ENCODE measurements at regions not wholly inside any gene's neighbourhood (a gene's known extent, or its start where the extent isn't known, plus 50 kb on each side); places are given as distances from the start of the nearest gene placed in this dataset.

DNA sequence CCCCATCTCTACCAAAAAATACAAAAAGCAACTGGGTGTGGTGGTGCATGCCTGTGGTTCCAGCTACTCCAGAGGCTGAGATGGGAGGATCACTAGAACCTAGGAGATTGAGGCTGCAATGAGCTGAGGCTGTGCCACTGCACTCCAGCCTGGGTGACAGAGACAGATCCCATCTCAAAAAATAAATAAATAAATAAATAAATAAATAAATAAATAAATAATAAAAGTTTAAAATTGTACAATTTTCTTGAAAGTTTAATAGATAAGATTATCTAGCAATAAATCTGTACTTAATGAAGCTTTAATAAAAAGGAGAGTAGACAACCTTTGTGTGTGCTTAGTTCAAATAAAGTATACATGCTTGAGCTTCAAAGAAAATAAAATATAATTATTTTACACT is 310.0 kb upstream of the LRIG3 start:
- no peak for DNase-seq (ENCODE audit: low read depth)

DNA sequence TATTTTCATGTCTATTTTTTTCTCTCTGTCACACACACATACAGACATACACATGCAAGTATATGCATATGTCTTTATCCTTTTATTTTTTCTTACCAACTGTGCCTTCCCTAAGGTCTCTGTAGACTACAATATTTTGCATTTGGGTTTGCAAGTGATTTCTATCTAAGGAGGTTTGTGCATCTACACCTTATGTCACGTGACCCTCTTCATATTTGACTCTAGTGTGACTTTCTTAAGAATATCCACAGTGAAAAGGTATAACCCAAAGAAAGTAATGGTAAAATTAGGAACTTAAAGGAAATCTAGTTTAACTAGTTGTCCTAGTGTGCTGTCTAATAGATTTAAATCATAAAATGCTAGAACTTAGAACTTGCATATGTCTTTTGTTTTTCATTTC is 298.8 kb upstream of the LRIG3 start:
- DNase-seq (ENCODE audit: low read depth) = no peak

DNA sequence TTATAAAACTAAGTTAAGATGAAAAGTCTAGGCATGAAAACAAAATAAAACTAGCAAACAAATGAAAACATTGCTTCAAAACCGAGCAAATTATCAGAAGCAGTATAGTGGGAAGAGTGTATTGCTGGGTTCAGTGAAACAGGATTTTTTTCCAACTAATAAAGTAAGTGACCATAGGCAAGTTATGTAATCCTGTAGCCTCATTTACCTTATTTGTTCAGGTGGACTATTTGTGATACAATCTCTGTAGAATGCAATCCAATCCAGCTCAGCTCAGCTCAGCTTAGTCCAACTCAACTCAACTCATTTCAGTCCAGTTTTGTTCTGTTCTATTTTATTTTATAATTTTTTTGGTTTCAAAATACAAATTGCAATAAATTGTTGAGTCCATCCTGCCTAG is 276.7 kb upstream of the LRIG3 start:
- DNase-seq (ENCODE audit: low read depth) = no peak

DNA sequence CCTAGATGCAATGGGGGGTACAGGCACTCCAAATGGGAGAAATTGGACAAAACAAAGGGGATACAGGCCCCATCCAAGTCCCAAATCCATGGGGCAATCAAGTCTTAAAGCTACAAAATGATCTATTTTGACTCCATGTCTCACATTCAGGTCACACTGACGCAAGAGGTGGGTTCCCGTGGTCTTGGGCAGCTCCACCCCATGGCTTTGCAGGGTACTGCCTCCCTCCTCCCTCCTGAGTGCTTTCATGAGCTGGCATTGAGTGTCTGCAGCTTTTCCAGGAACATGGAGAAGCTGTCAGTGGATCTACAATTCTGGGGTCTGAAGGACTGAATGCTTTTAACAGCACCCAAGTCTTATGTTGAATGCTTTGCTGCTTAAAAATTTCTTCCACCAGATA is 274.5 kb upstream of the LRIG3 start:
- DNase-seq (ENCODE audit: low read depth) = no peak

DNA sequence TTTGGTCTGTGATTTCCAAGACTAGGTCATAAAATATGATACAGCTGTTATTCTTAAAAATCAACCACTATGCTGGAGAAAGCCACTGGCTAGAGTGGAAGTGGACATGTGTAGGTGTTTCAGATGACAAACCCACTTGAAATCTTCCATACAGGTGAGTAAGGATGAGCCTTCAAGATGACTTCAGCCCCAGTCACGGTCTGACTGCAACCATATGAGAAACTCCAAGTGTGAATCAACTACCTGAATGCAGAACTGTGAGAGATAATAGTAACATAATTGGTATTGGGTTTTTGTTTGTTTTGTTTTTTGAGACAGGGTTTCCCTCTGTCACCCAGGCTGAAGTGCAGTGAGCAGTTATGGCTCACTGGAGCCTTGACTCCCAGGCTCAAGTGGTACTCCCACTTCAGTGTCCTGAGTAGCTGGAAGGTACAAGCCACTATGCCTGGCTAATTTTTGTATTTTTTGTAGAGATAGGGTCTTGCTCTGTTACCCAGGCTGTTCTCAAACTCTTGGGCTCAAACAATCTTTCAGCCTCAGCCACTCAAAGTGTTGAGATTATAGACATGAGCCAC is 273.3 kb upstream of the LRIG3 start:
- DNase-seq (ENCODE audit: low read depth) = no peak

DNA sequence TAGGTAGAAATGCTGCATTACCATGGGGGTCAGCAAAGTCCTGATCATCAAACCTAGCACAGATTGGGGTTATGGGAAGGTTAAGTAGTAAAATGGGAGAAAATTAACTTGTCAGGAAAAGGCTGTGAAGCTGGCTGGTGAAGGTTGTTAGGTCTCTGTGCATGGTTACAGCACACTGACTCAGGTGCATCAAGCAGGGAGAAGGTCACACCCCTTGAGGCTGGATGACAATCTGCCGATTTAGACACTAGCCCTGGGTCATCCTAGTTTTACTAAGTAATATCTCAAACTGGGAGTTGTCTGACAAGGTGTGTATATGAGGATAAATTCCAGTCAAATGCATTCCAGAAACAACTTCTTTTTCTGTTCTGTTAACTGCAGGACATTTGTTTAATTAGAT is 271.1 kb upstream of the LRIG3 start:
- DNase-seq (ENCODE audit: low read depth) = no peak

DNA sequence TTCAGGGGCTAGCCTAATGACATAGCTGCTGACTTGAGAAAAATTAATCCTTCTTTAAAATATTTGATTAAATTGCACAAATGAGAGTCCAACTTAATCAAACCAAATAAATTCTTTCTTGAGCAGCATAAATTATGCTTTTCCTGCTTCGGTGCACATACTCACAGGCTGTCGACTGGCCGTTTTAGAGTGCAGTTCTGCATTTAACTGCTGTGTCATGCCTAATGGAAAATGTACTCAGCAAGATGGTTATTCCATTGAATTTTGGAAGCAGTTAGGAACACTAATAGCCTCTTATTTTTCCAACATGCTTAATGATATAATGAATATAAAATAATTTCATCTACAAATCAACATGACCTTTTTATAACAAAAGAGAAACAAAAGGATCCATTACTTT is 266.1 kb upstream of the LRIG3 start:
- no peak for DNase-seq (ENCODE audit: low read depth)

DNA sequence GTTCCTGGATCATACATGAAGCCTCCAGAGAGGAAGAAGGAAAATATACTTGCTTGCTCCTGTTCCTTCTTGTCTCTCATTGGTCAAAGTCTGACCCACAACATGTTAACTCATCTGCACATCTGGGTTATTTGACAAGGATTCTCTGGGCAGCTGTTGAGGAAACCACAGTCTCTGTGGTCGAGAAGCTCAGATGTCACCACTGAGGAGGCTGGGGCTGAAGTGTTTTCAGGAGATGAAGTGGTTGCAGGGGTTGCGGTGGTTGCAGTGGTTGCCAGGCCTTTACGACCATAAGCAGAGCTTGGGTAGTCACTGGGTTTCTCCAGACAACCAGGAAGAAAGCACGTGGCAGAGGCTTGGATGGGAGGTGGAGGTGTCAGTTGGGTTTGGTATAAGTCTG is 265.0 kb upstream of the LRIG3 start:
- no peak for DNase-seq (ENCODE audit: low read depth)

DNA sequence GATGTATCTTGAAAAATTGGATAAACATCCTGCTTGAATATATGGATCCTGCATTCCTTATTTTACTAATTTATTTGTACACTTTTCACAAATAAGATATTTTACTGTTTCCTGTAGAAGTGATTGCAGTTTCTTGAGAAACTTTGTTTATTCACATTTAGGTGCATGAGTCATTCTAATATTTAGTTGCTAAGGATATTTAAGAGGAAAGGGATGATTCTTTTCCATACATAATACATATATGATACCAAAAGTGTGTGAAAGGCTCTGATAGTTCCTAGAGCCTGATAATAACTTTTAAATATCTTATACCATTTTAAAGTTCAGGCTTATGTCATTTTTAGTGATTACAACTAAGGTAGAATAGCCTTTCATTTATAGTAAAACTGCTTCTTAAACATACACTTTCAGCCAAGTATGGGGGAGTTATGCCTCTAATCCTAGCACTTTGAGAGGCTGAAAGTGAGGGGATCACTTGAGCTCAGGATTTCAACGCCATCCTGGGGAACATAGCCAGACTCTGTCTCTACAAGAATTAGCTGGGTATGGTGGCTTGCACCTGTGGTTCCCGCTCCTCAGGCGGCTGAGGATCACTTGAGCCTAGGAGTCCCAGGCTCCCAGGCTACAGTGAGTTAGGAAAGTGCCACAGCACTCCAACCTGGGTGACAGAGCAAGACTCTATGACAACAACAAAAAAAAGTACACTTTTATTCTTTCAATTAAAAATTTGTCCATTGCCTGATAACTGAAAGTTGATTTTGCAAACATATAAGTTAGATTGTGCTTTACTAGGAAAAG is 262.6 kb upstream of the LRIG3 start:
- DNase-seq (ENCODE audit: low read depth) = no peak

DNA sequence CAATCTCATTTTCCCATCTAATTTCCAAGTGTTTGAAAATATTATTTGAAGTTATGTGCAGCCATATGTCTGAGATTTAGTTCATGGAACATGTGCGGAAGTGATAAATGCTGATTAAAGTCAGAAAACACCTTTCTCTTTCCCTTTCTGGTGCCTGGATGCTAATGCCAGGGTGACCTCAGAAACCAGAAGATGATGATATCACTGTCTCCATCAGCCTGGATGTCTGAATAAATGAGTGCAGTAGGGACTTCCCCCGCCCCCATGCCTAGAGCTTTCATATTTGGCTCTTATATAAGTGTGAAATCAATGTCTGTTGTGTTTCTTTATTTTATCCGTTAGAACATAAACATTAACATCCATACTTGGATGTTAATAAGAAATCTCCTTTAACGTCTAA is 261.9 kb upstream of the LRIG3 start:
- no peak for DNase-seq (ENCODE audit: low read depth)

DNA sequence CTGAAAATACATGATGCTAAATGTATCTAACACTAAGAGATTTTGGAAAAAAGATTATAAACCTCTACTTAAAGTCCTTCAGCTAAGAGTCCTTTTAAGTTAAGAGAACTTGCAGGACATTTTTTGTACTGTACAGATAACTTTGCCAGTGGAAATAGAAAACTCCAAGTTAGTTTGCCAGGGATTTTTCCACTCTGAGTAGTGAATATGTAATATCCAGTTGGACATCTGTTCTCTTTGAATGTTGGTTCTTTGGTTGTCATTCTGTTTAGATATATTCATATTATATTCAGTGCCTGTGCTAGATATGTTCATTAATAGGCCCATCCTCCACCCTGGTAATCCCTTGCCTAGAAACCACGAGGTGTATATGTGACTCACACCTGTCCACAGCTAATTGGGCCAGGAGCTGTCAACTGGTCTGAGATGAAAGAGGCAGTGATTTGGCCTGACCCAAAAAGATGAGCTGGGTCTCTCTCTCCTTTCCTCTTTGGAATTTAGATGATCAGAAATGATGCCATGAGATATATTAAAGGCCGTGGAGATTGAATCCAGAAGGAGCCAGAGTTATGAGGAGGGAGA is 261.0 kb upstream of the LRIG3 start:
- DNase-seq (ENCODE audit: low read depth) = no peak

DNA sequence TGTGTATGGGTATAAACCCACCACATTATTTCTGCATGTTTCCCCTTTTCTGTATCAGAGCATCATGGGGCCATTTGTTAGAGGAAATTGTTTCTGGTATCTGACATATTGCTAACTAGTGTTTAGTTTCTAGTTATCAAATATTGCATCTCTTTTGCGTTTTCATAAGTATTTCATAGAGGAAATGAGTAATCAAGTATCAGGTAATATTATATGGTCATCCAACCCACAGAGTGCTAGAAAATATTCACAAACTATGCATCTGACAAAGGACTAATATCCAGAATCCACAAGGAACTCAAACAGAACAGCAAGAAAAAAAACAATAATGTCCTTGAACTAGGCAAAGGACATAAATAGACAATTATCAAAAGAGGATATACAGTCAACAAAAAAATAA is 258.9 kb upstream of the LRIG3 start:
- no peak for DNase-seq (ENCODE audit: low read depth)

DNA sequence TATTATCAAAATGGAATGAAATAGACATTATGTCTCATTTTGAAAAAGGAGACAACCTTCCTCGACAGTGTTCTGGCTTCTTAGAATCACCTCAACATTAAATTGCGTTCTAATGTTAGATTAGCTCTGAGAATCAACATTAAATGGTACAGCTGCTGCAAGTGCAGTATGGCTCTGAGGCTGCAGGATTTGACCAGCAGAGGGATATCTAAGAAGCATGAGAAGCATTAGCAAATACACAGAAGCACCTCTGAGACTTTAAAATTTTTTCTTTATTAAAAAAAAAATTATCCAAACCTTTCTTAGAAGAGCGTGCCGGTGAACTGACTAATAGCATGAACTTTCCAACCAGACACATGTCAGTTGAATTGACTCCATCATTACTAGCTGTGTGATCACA is 253.4 kb upstream of the LRIG3 start:
- peak; percentile 8 for DNase-seq (ENCODE audit: low read depth)

DNA sequence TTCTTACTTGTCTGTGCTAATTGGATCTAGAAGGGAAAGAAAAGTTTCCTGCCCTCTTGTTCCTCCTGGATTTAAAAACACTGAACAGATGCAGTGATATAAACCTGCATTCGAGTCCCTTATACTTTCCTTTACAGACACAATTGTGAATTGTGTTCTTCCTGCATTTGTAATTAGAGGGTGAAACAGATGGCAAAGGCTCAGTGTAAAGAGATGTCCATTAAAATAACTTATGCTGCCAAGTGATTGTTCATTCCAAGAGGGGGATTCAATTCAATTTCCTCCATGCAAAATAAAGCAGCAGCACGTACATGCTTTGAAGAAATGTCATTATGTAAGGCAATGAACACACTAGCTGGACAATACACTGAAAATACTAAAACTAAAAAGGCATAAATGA is 248.3 kb upstream of the LRIG3 start:
- DNase-seq (ENCODE audit: low read depth) = no peak

DNA sequence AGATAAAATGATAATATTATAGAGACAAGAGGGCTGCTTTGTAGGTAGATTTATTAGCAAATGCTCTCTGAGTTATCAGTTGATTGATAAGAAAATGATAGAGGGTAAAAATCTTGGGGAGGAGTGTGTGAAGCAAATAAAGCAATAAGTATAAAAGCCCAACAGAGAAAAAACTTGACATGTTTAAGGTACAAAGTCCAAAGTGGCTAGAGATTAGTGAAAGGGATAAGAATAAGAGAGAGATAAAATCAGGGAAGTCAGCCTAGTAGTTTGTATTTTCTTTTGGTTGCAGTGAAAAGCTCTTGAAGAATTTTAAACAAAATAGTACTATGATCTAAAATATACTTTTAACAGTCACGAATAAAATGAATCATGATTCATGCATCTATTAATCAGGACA is 246.2 kb upstream of the LRIG3 start:
- DNase-seq (ENCODE audit: low read depth) = no peak

DNA sequence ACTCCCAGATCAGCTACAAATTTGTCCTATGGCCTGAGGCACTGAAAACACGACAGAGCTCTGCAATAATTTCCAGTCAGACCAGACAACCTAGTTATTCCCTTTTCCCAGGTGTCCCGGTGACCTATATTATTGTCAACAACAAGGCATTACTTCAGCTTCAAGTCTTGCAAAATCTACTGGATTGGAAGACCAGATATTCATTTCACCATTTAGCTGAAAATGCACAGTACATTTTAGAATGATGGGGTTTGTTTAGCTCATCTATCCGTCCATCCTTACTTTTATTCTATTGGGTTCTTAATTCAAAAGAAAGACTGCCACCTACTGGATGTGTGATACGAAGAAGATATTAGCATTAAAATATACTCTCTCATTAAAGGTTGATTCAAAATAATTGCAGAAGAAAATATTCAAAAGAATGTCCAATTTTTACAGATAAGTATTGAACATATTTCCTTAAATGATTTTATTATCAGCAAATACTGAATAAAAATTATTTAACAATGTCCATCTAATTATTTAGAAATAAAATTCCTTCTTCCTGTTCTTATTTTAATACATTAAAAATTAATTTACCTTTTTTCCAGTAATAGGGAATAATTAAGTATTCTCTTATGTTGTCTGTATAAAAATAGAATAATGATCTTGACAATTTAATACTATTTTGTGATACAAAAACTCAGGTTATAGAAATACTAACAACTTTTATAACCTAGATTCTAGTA is 244.9 kb upstream of the LRIG3 start:
- DNase-seq (ENCODE audit: low read depth) = peak; percentile 53

DNA sequence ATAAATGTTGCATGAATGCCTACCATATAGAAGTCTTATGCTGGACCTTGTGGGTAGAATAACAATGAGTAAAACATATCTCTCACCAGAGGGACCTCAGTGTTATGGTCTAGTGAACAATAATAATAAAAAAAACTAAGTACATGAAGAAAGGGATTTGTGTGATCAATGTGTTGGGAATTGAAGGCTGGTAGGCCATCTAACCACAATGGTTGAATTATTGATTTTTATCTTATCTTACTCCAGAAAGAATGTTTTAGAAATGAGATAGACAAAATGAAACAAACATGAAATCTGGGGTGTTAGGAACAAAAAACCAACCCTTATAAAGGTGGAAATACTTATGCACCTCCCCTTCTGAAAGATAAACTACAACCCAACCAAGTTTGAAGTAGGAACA is 243.9 kb upstream of the LRIG3 start:
- no peak for DNase-seq (ENCODE audit: low read depth)

DNA sequence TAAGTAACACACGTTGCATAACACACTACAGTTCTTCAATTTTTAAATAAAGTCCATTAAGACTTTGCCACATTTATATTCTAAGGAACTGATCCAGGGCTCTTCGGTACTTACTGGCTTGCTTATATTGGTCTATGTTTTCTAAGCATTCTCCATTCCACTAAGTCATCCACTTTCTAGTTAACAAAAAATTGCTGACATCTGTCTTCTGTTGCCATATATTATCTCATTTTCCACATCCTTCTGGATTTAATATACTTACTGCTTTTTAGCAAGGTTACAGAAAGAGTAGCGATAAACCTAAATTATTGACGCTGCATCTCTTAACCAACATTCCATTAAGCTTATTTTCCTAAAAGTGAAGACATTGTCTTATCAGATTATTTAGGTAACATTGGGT is 238.4 kb upstream of the LRIG3 start:
- DNase-seq (ENCODE audit: low read depth) = no peak

DNA sequence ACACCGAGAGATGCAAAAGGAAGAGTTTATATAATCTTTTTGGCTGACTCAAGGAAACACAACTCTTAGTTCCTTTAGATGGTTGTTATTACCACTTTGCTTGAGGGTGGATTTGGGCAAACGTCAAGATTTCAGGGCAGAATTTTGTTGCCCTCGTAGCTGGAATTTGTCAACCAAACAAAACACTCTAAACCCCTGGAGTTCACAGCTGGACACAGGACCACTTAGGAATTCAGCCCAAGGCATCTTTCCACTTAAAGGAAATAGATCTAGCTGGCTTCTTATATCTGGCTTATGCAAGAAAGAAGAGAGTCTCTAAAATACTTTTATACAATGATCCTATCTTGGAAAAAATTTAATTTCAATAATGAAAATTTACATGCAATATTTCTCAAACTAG is 237.8 kb upstream of the LRIG3 start:
- no peak for DNase-seq (ENCODE audit: low read depth)

DNA sequence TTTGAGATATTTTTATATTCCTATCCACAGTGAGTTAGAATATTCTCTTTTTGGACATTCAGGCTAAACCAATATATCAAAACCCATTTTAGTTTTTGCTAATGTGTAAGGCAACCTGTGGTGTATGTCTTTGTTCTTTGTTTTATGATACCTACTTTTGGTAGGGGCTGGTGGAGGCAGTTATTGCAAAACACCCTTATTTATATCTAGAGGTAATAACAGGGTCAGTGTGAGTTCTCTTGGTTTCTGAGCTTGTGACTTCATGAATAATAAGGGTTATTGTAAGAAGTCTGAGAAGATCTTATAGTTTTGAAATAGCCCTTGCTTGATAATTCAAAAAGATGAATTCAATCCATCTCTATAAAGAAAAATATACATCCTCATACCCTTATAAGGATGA is 235.1 kb upstream of the LRIG3 start:
- DNase-seq (ENCODE audit: low read depth) = no peak

DNA sequence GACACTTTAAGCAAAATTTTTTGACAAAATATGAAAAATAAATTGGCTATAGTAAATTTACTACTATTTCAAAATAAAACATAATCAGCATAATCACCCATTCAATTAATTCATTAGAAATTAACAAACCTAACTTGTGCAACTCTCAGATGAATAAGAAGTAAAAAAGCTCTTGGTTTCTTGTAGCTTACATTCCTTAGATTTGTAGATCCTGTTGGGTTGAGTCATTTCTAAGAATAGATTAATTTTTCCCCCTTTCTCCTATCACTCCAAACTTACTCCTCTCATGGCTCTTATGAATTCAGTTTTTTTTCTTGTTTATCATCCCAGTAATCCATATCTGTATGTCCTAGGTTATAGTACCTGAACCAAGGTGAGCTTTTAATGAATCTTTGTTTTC is 230.9 kb upstream of the LRIG3 start:
- DNase-seq (ENCODE audit: low read depth) = no peak

DNA sequence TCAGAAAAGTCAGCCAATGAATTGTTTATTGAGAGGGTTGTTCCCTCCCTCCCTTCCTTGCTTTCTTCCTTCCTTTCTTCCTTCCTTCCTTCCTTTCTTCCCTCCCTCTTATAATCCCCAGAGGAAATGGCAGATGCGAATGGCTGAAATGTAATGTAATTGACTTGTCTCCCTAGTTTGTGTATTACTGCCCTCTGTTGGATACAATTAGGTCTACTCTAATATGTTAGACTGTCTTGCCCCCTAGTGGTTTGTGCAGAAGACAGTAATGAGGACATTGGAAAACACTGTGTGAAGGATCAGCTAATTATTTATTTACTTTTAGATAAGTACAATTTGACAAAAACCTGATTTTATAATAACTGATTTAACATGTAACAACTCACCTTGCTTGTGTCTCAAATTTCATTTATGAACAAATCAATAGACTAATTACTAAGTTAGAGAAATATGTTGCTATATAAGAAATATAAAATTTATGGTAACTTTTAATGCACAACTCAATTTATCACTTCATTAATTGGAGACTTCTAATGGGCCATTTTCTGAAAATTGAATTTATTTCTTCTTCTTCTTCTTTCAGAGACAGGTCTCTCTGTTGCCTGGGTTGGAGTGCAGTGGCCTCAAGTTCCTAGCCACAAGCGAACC is 229.8 kb upstream of the LRIG3 start:
- DNase-seq (ENCODE audit: low read depth) = peak; percentile 78

DNA sequence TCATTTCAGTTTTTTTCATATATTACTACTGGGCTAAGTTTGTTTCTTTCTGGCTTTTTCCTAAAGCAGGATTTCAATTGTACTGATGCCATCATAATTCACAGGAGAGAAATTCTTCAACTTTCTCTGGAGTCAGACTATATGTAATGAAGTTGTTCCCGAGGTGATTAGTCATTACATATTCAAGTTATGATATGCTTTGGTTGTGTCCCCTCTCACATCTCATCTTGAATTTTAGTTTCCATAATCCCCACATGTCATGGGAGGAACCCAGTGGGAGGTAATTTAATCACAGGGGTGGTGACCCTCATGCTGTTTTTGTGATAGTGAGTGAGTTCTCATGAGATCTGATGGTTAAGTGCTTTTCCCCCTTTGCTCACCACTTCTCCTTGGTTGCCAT is 227.5 kb upstream of the LRIG3 start:
- DNase-seq (ENCODE audit: low read depth) = no peak

Data from fibroblast of gingiva (primary cell).